ENCODE measurements at regions not wholly inside any gene's neighbourhood (a gene's known extent, or its start where the extent isn't known, plus 50 kb on each side); places are given as distances from the start of the nearest gene placed in this dataset.

- no peak for TF ChIP-seq RFX5 (IDR thresholded peaks at IDR 0.05; ENCODE audit: borderline replicate concordance, low read depth, low read length)
- TF ChIP-seq JUN (IDR thresholded peaks at IDR 0.05; ENCODE audit: low read depth, low read length) = no peak
- no peak for TF ChIP-seq KDM1A (IDR thresholded peaks at IDR 0.05; ENCODE audit: borderline replicate concordance, low read length)
- no peak for TF ChIP-seq NANOG (IDR thresholded peaks at IDR 0.05; ENCODE audit: insufficient read depth, low read depth, low read length, poor library complexity, severe bottlenecking)
- TF ChIP-seq, protein P1, sequence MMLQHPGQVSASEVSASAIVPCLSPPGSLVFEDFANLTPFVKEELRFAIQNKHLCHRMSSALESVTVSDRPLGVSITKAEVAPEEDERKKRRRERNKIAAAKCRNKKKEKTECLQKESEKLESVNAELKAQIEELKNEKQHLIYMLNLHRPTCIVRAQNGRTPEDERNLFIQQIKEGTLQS (IDR thresholded peaks at IDR 0.05; ENCODE audit: insufficient read depth, low read depth, low read length) = no peak
- no peak for TF ChIP-seq TAF7 (optimal IDR thresholded peaks at IDR 0.05; ENCODE audit: borderline replicate concordance, low read depth, low read length)
- TF ChIP-seq, protein P2, sequence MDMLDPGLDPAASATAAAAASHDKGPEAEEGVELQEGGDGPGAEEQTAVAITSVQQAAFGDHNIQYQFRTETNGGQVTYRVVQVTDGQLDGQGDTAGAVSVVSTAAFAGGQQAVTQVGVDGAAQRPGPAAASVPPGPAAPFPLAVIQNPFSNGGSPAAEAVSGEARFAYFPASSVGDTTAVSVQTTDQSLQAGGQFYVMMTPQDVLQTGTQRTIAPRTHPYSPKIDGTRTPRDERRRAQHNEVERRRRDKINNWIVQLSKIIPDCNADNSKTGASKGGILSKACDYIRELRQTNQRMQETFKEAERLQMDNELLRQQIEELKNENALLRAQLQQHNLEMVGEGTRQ (IDR thresholded peaks at IDR 0.05; ENCODE audit: low read length) = no peak
- TF ChIP-seq SP1 (IDR thresholded peaks at IDR 0.05; ENCODE audit: low read depth, low read length) = no peak
- TF ChIP-seq TBP (IDR thresholded peaks at IDR 0.05; ENCODE audit: low read depth, low read length) = no peak
- no peak for TF ChIP-seq SUZ12 (IDR thresholded peaks at IDR 0.05; ENCODE audit: low read length)
- TF ChIP-seq CBX5 (IDR thresholded peaks at IDR 0.05; ENCODE audit: low read depth, low read length) = no peak
- no peak for TF ChIP-seq ATF2 (IDR thresholded peaks at IDR 0.05; ENCODE audit: low read length)
- no peak for TF ChIP-seq MAX (IDR thresholded peaks at IDR 0.05)
- no peak for TF ChIP-seq BACH1 (IDR thresholded peaks at IDR 0.05; ENCODE audit: low read length)
- TF ChIP-seq TCF12 (IDR thresholded peaks at IDR 0.05; ENCODE audit: low read depth, low read length) = no peak
- TF ChIP-seq NRF1 (IDR thresholded peaks at IDR 0.05; ENCODE audit: low read depth, low read length) = no peak
- TF ChIP-seq SIRT6 (IDR thresholded peaks at IDR 0.05; ENCODE audit: low read length) = no peak
Measured at GRCh38 chr5:74020503-74020902, 394.5 kb downstream of the ARHGEF28 start (continued).
